Ovary (tissue), 7 donors: ENCODE measurements at regions not wholly inside any gene's neighbourhood (a gene's known extent, or its start where the extent isn't known, plus 50 kb on each side); places are given as distances from the start of the nearest gene placed in this dataset.

Source experiments
- DNase-seq, 5 donors: peaks; one replicate each; pipeline ENCODE4 v3.0.0-alpha.2; 2019 to 2020
- H3K27ac ChIP-seq, 2 donors: fragments of 200-600 bp; one replicate each; pipeline versions ENCODE4 v1.5.1 to v1.8.0; 2019 to 2022
- H3K27me3 ChIP-seq: fragments of 200-600 bp; one replicate; pipeline ENCODE4 v1.8.0; 2022
- H3K36me3 ChIP-seq: fragments of 200-600 bp; sonication (generic); one replicate; pipeline ENCODE4 v1.5.1; 2019
- H3K4me1 ChIP-seq: one replicate; pipeline ENCODE4 v1.8.1; 2013; ENCODE audit warnings: mild to moderate bottlenecking, moderate library complexity; ENCODE audit not compliant: insufficient read depth
- H3K4me3 ChIP-seq: fragments of 200-600 bp; sonication (generic); one replicate; pipeline ENCODE4 v1.5.1; 2017
- H3K9me3 ChIP-seq, 2 donors: fragments of 200-600 bp in 1 of 2; sonication (generic) in 1 of 2; one replicate each; pipeline versions ENCODE4 v1.5.1 to v1.8.1; 2013 to 2019; ENCODE audit warnings: mild to moderate bottlenecking in 1 of 2, moderate library complexity in 1 of 2
- EP300 ChIP-seq: sonication (generic); formaldehyde crosslinking; IDR thresholded peaks from one replicate; pipeline ENCODE4 v1.6.1; 2017; ENCODE audit warnings: antibody characterized with exemption
- POLR2A ChIP-seq: fragments of 450-650 bp; IDR thresholded peaks from one replicate; pipeline ENCODE4 v1.6.1; 2017; ENCODE audit warnings: antibody characterized with exemption, mild to moderate bottlenecking, moderate library complexity
- WGBS, 3 donors: extraction: QIAGEN DNeasy Blood & Tissue Kit in 1 of 3; methylation state at CpG; one replicate each; pipeline versions ENCODE4 v1.1.5 to v1.1.7; 2013 to 2017; 5-methylcytosine and 5-hydroxymethylcytosine counted together
- intact Hi-C, 4 donors: fragments of 100-400 bp; cut with DNase I; formaldehyde crosslinking; loops; one replicate each; pipeline versions ENCODE4 v1.11.0 to v1.15.1; 2022 to 2023
- TF ChIP-seq, protein P1 (sequence below), 3 donors: fragments of 450-650 bp in 2 of 3; fragments of 200-600 bp in 1 of 3; IDR thresholded peaks; one replicate each; pipeline versions ENCODE4 v1.5.1 to v1.8.0; 2016 to 2022; ENCODE audit warnings: antibody characterized with exemption in 3 of 3, mild to moderate bottlenecking in 1 of 3
- donor health status: DM: no; HTN: no; CAD: no; lungs with moderate emphysema.
- donor health status: DM: no; HTN: no; CAD: no.
- donor health status: Bipolar disorder and iron deficiency.
- donor health status: DM: no; HTN: no; CAD: no.
- donor health status: DM: yes; HTN: yes; CAD: no.

DNA sequence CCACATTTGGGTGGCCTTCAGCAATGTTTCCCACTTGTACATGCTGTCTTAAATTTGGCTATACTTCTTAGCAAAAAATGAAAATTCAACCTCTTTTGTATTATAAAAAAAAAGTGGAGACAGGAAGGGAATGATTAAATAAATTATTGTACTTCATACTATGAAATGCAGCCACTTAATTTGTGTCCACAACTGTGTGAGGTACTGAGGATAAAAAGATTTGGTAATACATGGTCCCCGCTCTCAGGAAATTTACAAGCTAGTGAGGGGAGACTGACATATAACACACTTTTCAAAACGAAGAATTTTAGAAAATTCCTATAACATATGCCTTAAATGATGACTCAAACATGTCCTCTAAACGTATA is 105.0 kb downstream of the HNRNPD start:
- no peak overlapping the region for H3K4me3 ChIP-seq
- H3K27me3 ChIP-seq, result no peaks in the 10 kb centered on the region
- WGBS, 3 donors, result 55 to 58% (median 56%) methylated on average over 3 of the region's 3 CpGs
- no peaks in the 10 kb centered on the region for H3K4me1 ChIP-seq
- intact Hi-C loops, result loop anchor here in 1 of 4 donors (10.0 kb wide), 2 partner anchors 804 to 864 kb away; no protein-coding TSS in a partner anchor
- H3K36me3 ChIP-seq, result no peaks in the 10 kb centered on the region
- no peak overlapping the region for H3K27ac ChIP-seq
- H3K9me3 ChIP-seq, result no peaks in the 10 kb centered on the region
- TF ChIP-seq POLR2A (no peak), EP300 (no peak)
- no peak for DNase-seq

DNA sequence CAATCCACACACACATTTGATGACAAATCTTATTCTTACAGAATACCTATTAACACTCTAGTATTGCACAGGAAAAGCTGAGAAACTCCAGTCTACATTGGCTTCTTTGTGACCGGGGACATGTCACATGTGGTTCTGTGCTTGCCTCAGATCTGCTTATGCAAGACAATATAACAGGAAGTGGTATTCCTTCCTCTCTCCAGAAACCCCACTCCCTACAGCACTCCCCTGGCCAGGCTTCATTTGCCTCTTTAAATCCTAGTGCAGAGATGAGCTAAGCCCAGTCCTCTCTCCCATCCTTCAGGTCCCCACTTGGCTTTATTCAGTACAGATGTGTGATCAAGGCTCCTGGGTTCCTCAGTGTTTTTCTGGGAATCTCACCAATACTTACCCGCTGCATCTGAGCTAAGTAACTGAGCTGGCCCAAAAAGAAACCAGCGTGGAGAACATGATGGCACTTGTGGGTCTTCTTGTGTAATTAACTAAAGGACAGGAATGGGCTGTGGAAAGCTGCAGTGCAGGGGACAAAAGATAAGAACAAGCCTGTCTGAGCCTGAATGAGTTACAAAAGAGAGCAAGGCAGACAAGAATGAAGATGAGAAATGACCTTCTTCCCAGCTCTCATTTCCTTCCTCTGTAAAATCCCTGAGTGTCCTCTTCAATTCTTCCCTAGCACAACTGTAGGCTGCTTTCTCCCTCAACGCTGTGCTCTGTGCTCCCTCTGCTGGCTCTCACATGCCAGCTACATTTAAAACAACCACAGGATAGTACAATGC is 105.6 kb downstream of the HNRNPD start:
- no peak overlapping the region for H3K4me3 ChIP-seq
- no peaks in the 10 kb centered on the region for H3K4me1 ChIP-seq

DNA sequence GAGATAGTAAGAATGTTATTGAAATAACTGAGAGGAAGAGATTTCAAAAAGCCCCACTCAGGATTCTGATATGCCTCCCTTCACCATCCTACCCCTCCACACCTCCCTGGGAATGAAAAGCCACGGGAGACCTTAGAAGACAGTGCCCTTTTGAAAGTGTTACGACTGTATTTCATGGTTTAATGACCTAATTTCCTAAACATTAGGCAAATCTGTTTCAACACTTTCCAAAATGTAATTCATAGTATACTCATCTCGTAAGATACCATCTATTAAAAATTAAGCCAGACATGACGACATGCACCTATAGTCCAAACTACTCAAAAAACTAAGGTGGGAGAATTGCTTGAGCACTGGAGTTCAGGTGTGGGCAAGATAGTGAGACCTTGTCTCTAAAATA is 106.3 kb downstream of the HNRNPD start:
- intact Hi-C loops, result loop anchor here in 1 of 4 donors (10.0 kb wide), 2 partner anchors 803 to 863 kb away; no protein-coding TSS in a partner anchor
- Histone ChIP-seq H3K27me3 (no peaks in the 10 kb centered on the region), H3K36me3 (no peaks in the 10 kb centered on the region), H3K9me3 (no peaks in the 10 kb centered on the region), H3K4me3 (no peak overlapping the region), H3K27ac (no peak overlapping the region), H3K4me1 (no peaks in the 10 kb centered on the region)
- no peak for DNase-seq
- 82 to 86% (median 85%) methylated on average over 4 of the region's 4 CpGs for WGBS, 3 donors
- TF ChIP-seq, protein P1, sequence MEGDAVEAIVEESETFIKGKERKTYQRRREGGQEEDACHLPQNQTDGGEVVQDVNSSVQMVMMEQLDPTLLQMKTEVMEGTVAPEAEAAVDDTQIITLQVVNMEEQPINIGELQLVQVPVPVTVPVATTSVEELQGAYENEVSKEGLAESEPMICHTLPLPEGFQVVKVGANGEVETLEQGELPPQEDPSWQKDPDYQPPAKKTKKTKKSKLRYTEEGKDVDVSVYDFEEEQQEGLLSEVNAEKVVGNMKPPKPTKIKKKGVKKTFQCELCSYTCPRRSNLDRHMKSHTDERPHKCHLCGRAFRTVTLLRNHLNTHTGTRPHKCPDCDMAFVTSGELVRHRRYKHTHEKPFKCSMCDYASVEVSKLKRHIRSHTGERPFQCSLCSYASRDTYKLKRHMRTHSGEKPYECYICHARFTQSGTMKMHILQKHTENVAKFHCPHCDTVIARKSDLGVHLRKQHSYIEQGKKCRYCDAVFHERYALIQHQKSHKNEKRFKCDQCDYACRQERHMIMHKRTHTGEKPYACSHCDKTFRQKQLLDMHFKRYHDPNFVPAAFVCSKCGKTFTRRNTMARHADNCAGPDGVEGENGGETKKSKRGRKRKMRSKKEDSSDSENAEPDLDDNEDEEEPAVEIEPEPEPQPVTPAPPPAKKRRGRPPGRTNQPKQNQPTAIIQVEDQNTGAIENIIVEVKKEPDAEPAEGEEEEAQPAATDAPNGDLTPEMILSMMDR (IDR thresholded peaks at IDR 0.05), result no peak
- no peak for TF ChIP-seq POLR2A
- TF ChIP-seq EP300, result no peak

More for the DNA sequence above, 105.6 kb downstream of the HNRNPD start:
- Histone ChIP-seq H3K27ac (no peak overlapping the region), H3K27me3 (no peaks in the 10 kb centered on the region), H3K9me3 (no peaks in the 10 kb centered on the region), H3K36me3 (no peaks in the 10 kb centered on the region)
- 53 to 62% (median 56%) methylated on average over 4 of the region's 4 CpGs for WGBS, 3 donors
- DNase-seq, result peak; percentile 38 to 63 (median 45)
- TF ChIP-seq POLR2A (no peak), EP300 (no peak)
- TF ChIP-seq, protein P1 (IDR thresholded peaks at IDR 0.05), result peak; percentile 44 to 58 (median 51)
- intact Hi-C loops, result loop anchor here in 1 of 4 donors (10.0 kb wide), 2 partner anchors 803 to 863 kb away; no protein-coding TSS in a partner anchor

DNA sequence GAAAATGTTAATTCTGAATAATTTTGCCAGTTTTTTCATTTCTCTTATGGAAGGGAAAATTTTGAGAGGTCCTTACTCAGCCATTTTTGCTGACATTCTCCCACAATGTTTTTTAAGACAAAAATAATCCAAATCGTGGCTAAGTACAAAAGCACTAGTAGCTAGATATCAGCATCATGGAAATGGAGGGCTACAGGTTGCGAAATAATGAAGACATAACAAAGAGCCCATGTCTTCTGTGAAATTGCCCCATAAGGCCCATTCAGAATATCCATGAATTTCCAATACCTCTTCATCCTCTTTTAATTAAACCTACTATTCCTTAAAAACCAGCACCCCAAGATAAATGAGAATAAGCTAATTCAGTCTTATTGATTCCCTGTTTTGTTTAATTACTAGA is 107.4 kb downstream of the HNRNPD start:
- no peak for DNase-seq
- 45 to 54% (median 53%) methylated on average over 2 of the region's 2 CpGs for WGBS, 3 donors
- no peak overlapping the region for H3K27ac ChIP-seq
- H3K36me3 ChIP-seq, result no peaks in the 10 kb centered on the region
- H3K9me3 ChIP-seq, result no peaks in the 10 kb centered on the region
- H3K4me3 ChIP-seq, result no peak overlapping the region
- no peaks in the 10 kb centered on the region for H3K27me3 ChIP-seq
- intact Hi-C loops, result loop anchor here in 1 of 4 donors (10.0 kb wide), 2 partner anchors 802 to 862 kb away; no protein-coding TSS in a partner anchor
- TF ChIP-seq, protein P1 (IDR thresholded peaks at IDR 0.05), result no peak
- TF ChIP-seq POLR2A (no peak), EP300 (no peak)
- H3K4me1 ChIP-seq, result no peaks in the 10 kb centered on the region

DNA sequence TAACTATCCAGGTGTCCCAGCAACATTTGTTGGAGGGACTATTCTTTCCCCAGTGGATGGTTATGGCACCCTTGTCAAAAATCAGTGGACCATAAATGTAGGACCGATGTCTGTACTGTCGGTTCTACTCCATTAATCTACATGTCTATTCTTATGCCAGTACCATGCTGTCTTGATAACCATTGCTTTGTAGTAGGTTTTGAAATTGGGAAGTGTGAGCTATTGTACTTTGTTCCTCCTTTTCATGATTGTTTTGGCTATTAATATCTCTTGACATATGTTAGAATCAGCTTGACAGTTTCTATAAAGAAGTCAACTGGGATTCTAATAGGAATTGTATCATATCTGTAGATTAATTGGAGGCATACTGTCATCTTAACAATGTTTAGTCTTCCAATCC is 112.7 kb downstream of the HNRNPD start:
- 70 to 84% (median 84%) methylated on average over 2 of the region's 2 CpGs for WGBS, 3 donors
- no peaks in the 10 kb centered on the region for H3K27me3 ChIP-seq
- H3K4me3 ChIP-seq, result no peak overlapping the region
- H3K36me3 ChIP-seq, result no peaks in the 10 kb centered on the region
- no peak for DNase-seq
- intact Hi-C loops, result loop anchor here in 1 of 4 donors (10.0 kb wide), 2 partner anchors 796 to 856 kb away; no protein-coding TSS in a partner anchor
- no peak overlapping the region for H3K27ac ChIP-seq
- TF ChIP-seq EP300 (no peak), POLR2A (no peak)
- TF ChIP-seq, protein P1 (IDR thresholded peaks at IDR 0.05), result no peak
- no peaks in the 10 kb centered on the region for H3K9me3 ChIP-seq
- no peaks in the 10 kb centered on the region for H3K4me1 ChIP-seq
